ENCODE measurements at regions not wholly inside any gene's neighbourhood (a gene's known extent, or its start where the extent isn't known, plus 50 kb on each side); places are given as distances from the start of the nearest gene placed in this dataset.

GRCh38 chr3:4904811-4905695 is 74.2 kb upstream of the BHLHE40 start:
- no peaks in the 10 kb centered on the region for H3K9me3 ChIP-seq (ENCODE audit: low read depth)
- H3K79me2 ChIP-seq (ENCODE audit: insufficient read depth), result no peaks in the 10 kb centered on the region
- H3K4me2 ChIP-seq (ENCODE audit: unreplicated experiment), result no peak overlapping the region
- H3K36me3 ChIP-seq (ENCODE audit: low read depth), result no peaks in the 10 kb centered on the region
- H3K9me2 ChIP-seq (ENCODE audit: insufficient read depth), result no peaks in the 10 kb centered on the region
- H3K4me1 ChIP-seq (ENCODE audit: insufficient read depth), result peaks cover 19% of the 10 kb centered on the region
- H3K27ac ChIP-seq, result no peak overlapping the region
- DNase-seq, result peak; percentile 74
- peak overlapping the region; percentile 1; the same call in 1 of the 2 replicates for H2AFZ ChIP-seq
- no peak overlapping the region for H3K9ac ChIP-seq
- in situ Hi-C loops (cut with MboI), result no loop called here
- H3K27me3 ChIP-seq (replicated peaks; ENCODE audit: insufficient read depth), result no peaks in the 10 kb centered on the region
- no peaks in the 10 kb centered on the region for H4K20me1 ChIP-seq (ENCODE audit: insufficient read depth)
- H3F3A ChIP-seq (ENCODE audit: insufficient read depth), result peaks cover 6% of the 10 kb centered on the region; the same call in 1 of the 2 replicates
- TF ChIP-seq EZH2 (IDR thresholded peaks at IDR 0.05; ENCODE audit: insufficient read depth, poor library complexity, severe bottlenecking) (no peak), EZH2phosphoT487 (IDR thresholded peaks at IDR 0.05; ENCODE audit: insufficient read depth, low read depth) (no peak)
- WGBS, 2 experiments (ENCODE audit: low coverage in 1 of 2, low lambda C conversion rate in 2 of 2, missing lambda C conversion rate in 2 of 2), result 35% methylated on average over 9 of the region's 9 CpGs
- H3K4me3 ChIP-seq, result no peak overlapping the region

DNA sequence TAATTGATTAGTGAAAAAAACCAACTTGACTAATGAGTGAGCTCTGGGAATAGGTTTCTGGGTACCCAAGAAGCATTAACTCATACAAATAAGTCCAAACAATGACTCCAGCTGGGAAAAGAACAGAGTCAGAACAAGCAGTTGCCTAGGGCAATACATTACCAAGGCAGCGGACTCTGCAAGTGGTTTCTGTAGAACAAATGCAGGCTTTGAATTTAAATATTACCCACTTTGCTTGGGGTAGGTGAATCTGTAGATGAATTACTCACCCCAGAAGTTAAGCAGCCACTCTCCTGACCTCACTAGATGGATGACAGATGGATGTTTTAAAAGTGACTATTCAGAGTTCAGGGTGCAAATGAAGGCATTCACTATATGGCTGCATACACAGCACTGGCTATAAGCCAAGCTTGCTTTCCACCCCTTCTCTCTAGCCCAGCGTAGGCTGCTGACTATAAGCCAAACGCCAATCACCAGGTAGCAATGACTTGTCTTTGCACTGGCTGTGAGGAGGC is 73.1 kb upstream of the BHLHE40 start:
- Histone ChIP-seq H2AFZ (peak overlapping the region; percentile 7; the same call in 1 of the 2 replicates), H3K4me3 (no peak overlapping the region), H3K4me2 (ENCODE audit: unreplicated experiment) (no peak overlapping the region), H3K79me2 (ENCODE audit: insufficient read depth) (no peaks in the 10 kb centered on the region), H3F3A (ENCODE audit: insufficient read depth) (peaks cover 6% of the 10 kb centered on the region; the same call in 1 of the 2 replicates), H3K9me2 (ENCODE audit: insufficient read depth) (no peaks in the 10 kb centered on the region), H3K4me1 (ENCODE audit: insufficient read depth) (peaks cover 19% of the 10 kb centered on the region), H3K9me3 (ENCODE audit: low read depth) (no peaks in the 10 kb centered on the region), H3K27ac (no peak overlapping the region), H4K20me1 (ENCODE audit: insufficient read depth) (no peaks in the 10 kb centered on the region), H3K27me3 (replicated peaks; ENCODE audit: insufficient read depth) (no peaks in the 10 kb centered on the region), H3K9ac (no peak overlapping the region), H3K36me3 (ENCODE audit: low read depth) (no peaks in the 10 kb centered on the region)
- 50 to 51% methylated on average over 3 of the region's 3 CpGs for WGBS, 2 experiments (ENCODE audit: low coverage in 1 of 2, low lambda C conversion rate in 2 of 2, missing lambda C conversion rate in 2 of 2)
- in situ Hi-C loops (cut with MboI), result no loop called here
- TF ChIP-seq EZH2phosphoT487 (IDR thresholded peaks at IDR 0.05; ENCODE audit: insufficient read depth, low read depth) (no peak), EZH2 (IDR thresholded peaks at IDR 0.05; ENCODE audit: insufficient read depth, poor library complexity, severe bottlenecking) (no peak)
- DNase-seq, result peak; percentile 56

- no peaks in the 10 kb centered on the region for H4K20me1 ChIP-seq (ENCODE audit: insufficient read depth)
- H3K36me3 ChIP-seq (ENCODE audit: low read depth), result no peaks in the 10 kb centered on the region
- WGBS, 2 experiments (ENCODE audit: low coverage in 1 of 2, low lambda C conversion rate in 2 of 2, missing lambda C conversion rate in 2 of 2), result 88 to 93% methylated on average over 1 of the region's 1 CpG
- peaks cover 19% of the 10 kb centered on the region for H3K4me1 ChIP-seq (ENCODE audit: insufficient read depth)
- H3K4me2 ChIP-seq (ENCODE audit: unreplicated experiment), result no peak overlapping the region
- peaks cover 6% of the 10 kb centered on the region; the same call in 1 of the 2 replicates for H3F3A ChIP-seq (ENCODE audit: insufficient read depth)
- H3K9me3 ChIP-seq (ENCODE audit: low read depth), result no peaks in the 10 kb centered on the region
- no peaks in the 10 kb centered on the region for H3K27me3 ChIP-seq (replicated peaks; ENCODE audit: insufficient read depth)
- no peak for DNase-seq
- TF ChIP-seq EZH2 (IDR thresholded peaks at IDR 0.05; ENCODE audit: insufficient read depth, poor library complexity, severe bottlenecking) (no peak), EZH2phosphoT487 (IDR thresholded peaks at IDR 0.05; ENCODE audit: insufficient read depth, low read depth) (no peak)
- H3K9me2 ChIP-seq (ENCODE audit: insufficient read depth), result no peaks in the 10 kb centered on the region
- in situ Hi-C loops (cut with MboI), result no loop called here
- H3K27ac ChIP-seq, result no peak overlapping the region
- H3K79me2 ChIP-seq (ENCODE audit: insufficient read depth), result no peaks in the 10 kb centered on the region
- no peak overlapping the region for H3K9ac ChIP-seq
- no peak overlapping the region for H3K4me3 ChIP-seq
- no peak overlapping the region for H2AFZ ChIP-seq
These were observed 72.2 kb upstream of the BHLHE40 start for GRCh38 chr3:4907050-4907449.

DNA sequence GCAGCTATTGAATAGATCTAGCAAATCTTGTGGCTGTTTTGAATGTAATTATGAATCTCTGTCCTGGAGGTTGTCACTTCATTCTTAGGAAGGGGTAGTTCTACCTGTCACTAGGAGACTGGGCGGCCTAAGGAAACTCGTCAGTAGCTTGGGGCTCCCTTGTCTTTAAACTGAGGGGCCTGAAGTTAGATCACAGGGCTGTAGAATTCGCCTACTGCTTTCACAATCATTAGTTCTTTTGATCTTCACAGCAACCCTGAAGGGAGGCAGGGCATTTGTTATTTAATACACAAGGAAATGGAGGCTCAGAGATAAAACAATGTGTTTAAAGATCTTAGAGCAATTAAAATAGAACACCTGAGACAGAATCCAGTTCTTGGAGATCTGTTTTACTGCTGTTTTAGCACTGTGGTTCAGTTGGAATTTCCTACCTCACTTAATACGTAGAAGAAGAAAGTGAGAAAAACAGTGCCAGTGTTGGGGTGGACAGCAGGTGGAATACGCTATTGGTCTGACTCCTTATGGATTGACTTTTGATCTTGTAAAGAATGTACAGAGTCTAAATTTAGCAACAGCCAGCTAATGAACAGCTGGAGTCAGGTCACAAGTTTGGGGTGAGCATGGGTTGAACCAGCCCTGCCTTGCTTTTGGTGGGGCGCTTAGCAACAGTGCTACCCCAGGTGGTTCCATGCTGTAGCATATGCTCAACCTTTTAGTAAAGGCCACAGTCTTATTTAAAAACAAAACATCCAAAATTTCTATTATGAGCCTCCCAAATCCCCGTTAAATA is 71.4 kb upstream of the BHLHE40 start:
- TF ChIP-seq EZH2 (IDR thresholded peaks at IDR 0.05; ENCODE audit: insufficient read depth, poor library complexity, severe bottlenecking), result no peak
- no peak for TF ChIP-seq EZH2phosphoT487 (IDR thresholded peaks at IDR 0.05; ENCODE audit: insufficient read depth, low read depth)
- peaks cover 19% of the 10 kb centered on the region for H3K4me1 ChIP-seq (ENCODE audit: insufficient read depth)
- no peak overlapping the region for H2AFZ ChIP-seq
- H3K27ac ChIP-seq, result no peak overlapping the region
- no peaks in the 10 kb centered on the region for H3K27me3 ChIP-seq (replicated peaks; ENCODE audit: insufficient read depth)
- 82 to 84% methylated on average over 7 of the region's 7 CpGs for WGBS, 2 experiments (ENCODE audit: low coverage in 1 of 2, low lambda C conversion rate in 2 of 2, missing lambda C conversion rate in 2 of 2)
- H3K36me3 ChIP-seq (ENCODE audit: low read depth), result no peaks in the 10 kb centered on the region
- H3K9me3 ChIP-seq (ENCODE audit: low read depth), result no peaks in the 10 kb centered on the region
- DNase-seq, result no peak
- H3K79me2 ChIP-seq (ENCODE audit: insufficient read depth), result no peaks in the 10 kb centered on the region
- no peak overlapping the region for H3K9ac ChIP-seq
- in situ Hi-C loops (cut with MboI), result no loop called here
- no peaks in the 10 kb centered on the region for H3K9me2 ChIP-seq (ENCODE audit: insufficient read depth)
- peaks cover 6% of the 10 kb centered on the region; the same call in 1 of the 2 replicates for H3F3A ChIP-seq (ENCODE audit: insufficient read depth)
- no peaks in the 10 kb centered on the region for H4K20me1 ChIP-seq (ENCODE audit: insufficient read depth)
- H3K4me3 ChIP-seq, result no peak overlapping the region
- H3K4me2 ChIP-seq (ENCODE audit: unreplicated experiment), result no peak overlapping the region
